ENCODE measurements at regions not wholly inside any gene's neighbourhood (a gene's known extent, or its start where the extent isn't known, plus 50 kb on each side); places are given as distances from the start of the nearest gene placed in this dataset.
"Not testable (repeated sequence)": the region's sequence is repeated elsewhere in the genome, so short reads cannot be mapped to it uniquely, and the experiment has no call there.

GRCh38 chr5:167908606-167909005, 382.8 kb upstream of the WWC1 start:
- in situ Hi-C loops (cut with MboI; ENCODE audit: low pct_unique_long_range_greater_than_20kb, low sequenced_read_pairs): no loop called here
- no peak for DNase-seq

GRCh38 chr5:167912941-167913665, 378.3 kb upstream of the WWC1 start:
- in situ Hi-C loops (cut with MboI; ENCODE audit: low pct_unique_long_range_greater_than_20kb, low sequenced_read_pairs): no loop called here
- DNase-seq: no peak

GRCh38 chr5:167915237-167915636, 376.2 kb upstream of the WWC1 start:
- no peak for DNase-seq
- in situ Hi-C loops (cut with MboI; ENCODE audit: low pct_unique_long_range_greater_than_20kb, low sequenced_read_pairs): no loop called here

GRCh38 chr5:167916261-167916691, 375.2 kb upstream of the WWC1 start:
- in situ Hi-C loops (cut with MboI; ENCODE audit: low pct_unique_long_range_greater_than_20kb, low sequenced_read_pairs): no loop called here
- DNase-seq: no peak

- DNase-seq: no peak
- in situ Hi-C loops (cut with MboI; ENCODE audit: low pct_unique_long_range_greater_than_20kb, low sequenced_read_pairs): no loop called here
Observed at GRCh38 chr5:167916706-167917105, 374.7 kb upstream of the WWC1 start.

- no peak for DNase-seq
- in situ Hi-C loops (cut with MboI; ENCODE audit: low pct_unique_long_range_greater_than_20kb, low sequenced_read_pairs): no loop called here
Observed at GRCh38 chr5:167918184-167918812, 373.1 kb upstream of the WWC1 start.

GRCh38 chr5:167918813-167919483, 372.5 kb upstream of the WWC1 start:
- no peak for DNase-seq

GRCh38 chr5:167920589-167920988, 370.9 kb upstream of the WWC1 start:
- in situ Hi-C loops (cut with MboI; ENCODE audit: low pct_unique_long_range_greater_than_20kb, low sequenced_read_pairs): no loop called here
- DNase-seq: no peak

More at GRCh38 chr5:167918813-167919483, 372.5 kb upstream of the WWC1 start:
- in situ Hi-C loops (cut with MboI; ENCODE audit: low pct_unique_long_range_greater_than_20kb, low sequenced_read_pairs): no loop called here

- in situ Hi-C loops (cut with MboI; ENCODE audit: low pct_unique_long_range_greater_than_20kb, low sequenced_read_pairs): no loop called here
- DNase-seq: no peak
Observed at GRCh38 chr5:167921796-167922195, 369.6 kb upstream of the WWC1 start.

- in situ Hi-C loops (cut with MboI; ENCODE audit: low pct_unique_long_range_greater_than_20kb, low sequenced_read_pairs): no loop called here
- DNase-seq: no peak
Observed at GRCh38 chr5:167923396-167923795, 368.0 kb upstream of the WWC1 start.

- no peak for DNase-seq
- in situ Hi-C loops (cut with MboI; ENCODE audit: low pct_unique_long_range_greater_than_20kb, low sequenced_read_pairs): no loop called here
Observed at GRCh38 chr5:167929841-167930240, 361.6 kb upstream of the WWC1 start.

- DNase-seq: no peak
- in situ Hi-C loops (cut with MboI; ENCODE audit: low pct_unique_long_range_greater_than_20kb, low sequenced_read_pairs): no loop called here
Observed at GRCh38 chr5:167934551-167934971, 356.9 kb upstream of the WWC1 start.

GRCh38 chr5:167936022-167936421, 355.4 kb upstream of the WWC1 start:
- no peak for DNase-seq

GRCh38 chr5:167936944-167937634, 354.4 kb upstream of the WWC1 start:
- in situ Hi-C loops (cut with MboI; ENCODE audit: low pct_unique_long_range_greater_than_20kb, low sequenced_read_pairs): no loop called here
- no peak for DNase-seq

More at GRCh38 chr5:167936022-167936421, 355.4 kb upstream of the WWC1 start:
- in situ Hi-C loops (cut with MboI; ENCODE audit: low pct_unique_long_range_greater_than_20kb, low sequenced_read_pairs): no loop called here

GRCh38 chr5:167937635-167937998, 353.8 kb upstream of the WWC1 start:
- in situ Hi-C loops (cut with MboI; ENCODE audit: low pct_unique_long_range_greater_than_20kb, low sequenced_read_pairs): no loop called here

GRCh38 chr5:167939686-167940085, 351.8 kb upstream of the WWC1 start:
- in situ Hi-C loops (cut with MboI; ENCODE audit: low pct_unique_long_range_greater_than_20kb, low sequenced_read_pairs): no loop called here
- no peak for DNase-seq

More at GRCh38 chr5:167937635-167937998, 353.8 kb upstream of the WWC1 start:
- DNase-seq: no peak

GRCh38 chr5:167940911-167941310, 350.5 kb upstream of the WWC1 start:
- in situ Hi-C loops (cut with MboI; ENCODE audit: low pct_unique_long_range_greater_than_20kb, low sequenced_read_pairs): no loop called here
- no peak for DNase-seq

GRCh38 chr5:167941556-167941955, 349.9 kb upstream of the WWC1 start:
- in situ Hi-C loops (cut with MboI; ENCODE audit: low pct_unique_long_range_greater_than_20kb, low sequenced_read_pairs); DNase-seq: not testable (repeated sequence)

- in situ Hi-C loops (cut with MboI; ENCODE audit: low pct_unique_long_range_greater_than_20kb, low sequenced_read_pairs): no loop called here
- no peak for DNase-seq
Observed at GRCh38 chr5:167943343-167943742, 348.1 kb upstream of the WWC1 start.

All from KBM-7 (cell line).